Umbilical cord (tissue), 1 donor: ENCODE measurements at regions not wholly inside any gene's neighbourhood (a gene's known extent, or its start where the extent isn't known, plus 50 kb on each side); places are given as distances from the start of the nearest gene placed in this dataset.

Experiments
- DNase-seq: peaks from one replicate; pipeline ENCODE4 v3.0.0-alpha.2; 2015; ENCODE audit warnings: low spot score

DNA sequence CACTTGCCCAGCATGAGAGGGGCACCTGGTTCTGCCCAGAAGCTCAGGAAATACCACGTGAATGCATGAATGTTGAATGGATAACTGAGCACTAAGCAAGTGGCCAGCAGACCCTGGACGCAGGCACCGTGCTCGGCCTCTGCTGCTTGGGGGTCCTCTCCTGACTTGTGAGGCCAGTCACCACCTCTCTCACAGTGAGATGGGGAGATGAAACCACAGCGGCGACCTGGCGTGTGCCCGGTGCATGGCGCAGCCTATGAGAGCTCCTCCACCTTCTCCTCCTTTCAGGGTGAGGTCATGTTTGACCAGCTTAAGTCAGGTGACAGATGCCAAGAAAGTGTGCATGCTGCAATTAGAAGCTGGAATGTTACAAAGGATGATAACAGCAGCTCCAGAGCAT, 75.5 kb downstream of the HMX1 start:
- no peak for DNase-seq

DNA sequence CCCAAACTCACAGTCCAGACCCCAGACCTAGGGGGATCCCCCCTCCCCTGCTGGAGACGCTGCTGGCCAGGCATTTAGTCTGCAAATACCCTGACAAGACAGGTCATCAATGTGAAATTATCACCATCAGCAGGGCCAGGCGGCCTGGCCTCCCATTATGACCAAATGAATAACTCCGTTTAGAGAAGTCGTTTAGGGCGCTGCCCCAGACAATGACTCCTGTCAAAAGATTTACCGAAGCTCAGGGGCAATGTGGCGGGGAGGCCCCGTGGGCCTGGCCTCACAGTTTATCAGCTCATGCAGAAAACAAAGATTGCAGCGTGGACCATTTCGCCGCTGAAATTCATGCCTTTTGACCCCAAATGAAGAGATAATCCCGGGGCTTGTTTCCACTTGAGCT, 76.5 kb downstream of the HMX1 start:
- no peak for DNase-seq

DNA sequence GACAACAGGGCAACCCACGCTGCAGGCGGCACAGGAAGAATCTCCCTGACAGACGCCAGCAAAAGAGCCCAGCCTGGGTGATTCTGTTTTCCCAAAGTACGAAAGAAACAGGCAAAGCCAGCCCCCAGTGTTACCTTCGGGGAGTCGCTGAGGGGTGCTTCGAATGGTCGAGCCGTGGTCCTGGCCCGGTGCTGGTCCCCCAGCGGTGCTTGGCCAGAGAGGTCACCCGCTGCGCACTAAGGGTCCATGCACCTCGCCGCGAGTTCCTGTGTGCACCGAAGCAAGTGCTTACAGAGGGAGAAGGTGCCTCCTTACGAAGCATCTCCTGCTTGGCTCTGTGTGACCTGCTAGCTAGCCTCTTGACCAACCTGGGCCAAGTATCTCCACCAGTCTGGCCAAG, 77.1 kb downstream of the HMX1 start:
- DNase-seq, result no peak

DNA sequence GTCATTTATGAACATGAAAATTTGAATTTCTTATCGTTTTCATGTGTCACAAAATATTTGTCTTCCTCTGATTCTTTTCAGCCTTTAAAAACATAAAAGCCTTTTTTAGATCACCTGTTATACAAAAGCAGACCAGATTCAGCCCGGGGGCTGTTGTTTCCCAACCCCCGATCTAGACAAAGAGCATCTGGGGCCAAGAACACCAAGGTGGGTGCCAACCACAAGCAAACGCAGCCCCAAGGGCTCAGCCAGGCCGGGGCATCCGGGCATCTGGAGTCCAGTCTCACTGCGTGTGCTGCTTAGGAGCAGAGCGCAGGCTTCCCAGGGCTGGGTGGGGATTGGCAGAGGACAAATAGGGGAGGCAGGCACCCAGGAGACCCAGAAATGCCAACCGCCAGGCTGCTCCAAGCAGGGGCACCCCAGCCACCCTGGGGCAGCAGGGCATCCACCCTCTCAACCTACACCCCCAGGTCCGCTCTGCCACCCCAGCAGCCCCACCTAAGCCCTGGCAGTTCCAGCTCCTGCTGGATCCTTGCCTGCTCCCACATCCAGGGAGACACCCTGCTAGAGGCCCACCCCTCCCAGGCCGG, 78.0 kb downstream of the HMX1 start:
- DNase-seq, result no peak

DNA sequence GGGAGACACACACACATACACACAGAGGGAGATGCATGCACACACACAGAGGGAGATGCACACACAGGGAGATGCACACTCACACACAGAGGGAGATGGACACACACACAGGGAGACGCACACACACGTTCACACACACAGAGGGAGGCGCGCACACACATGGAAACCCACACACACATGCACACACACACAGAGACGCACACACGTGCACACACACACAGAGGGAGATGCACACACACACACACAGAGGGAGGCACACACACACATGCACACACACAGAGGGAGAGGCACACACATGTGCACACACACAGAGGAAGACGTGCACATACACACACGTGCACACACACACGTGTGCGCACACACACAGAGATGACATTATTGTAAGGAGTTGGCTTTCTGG, 79.1 kb downstream of the HMX1 start:
- DNase-seq, result no peak

DNA sequence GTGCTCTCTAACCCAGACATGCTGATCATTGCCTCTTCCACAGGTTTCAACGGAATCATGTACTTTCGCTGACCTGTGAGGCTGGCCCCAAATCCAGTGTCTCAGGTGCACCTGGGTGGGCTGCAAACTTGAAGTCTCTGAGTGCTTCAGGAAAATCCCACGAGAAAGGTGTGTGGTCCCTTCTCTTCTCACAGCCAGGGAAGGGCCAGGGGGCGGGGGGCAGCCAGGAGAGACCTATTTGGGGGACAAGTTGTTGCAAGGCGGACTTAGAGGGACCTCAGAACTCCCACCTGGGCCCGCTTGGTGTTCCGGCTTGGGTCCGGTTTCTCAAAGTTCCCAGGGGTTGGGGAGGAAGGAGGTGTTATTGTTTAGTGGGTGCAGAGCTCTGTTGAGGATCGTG, 80.0 kb downstream of the HMX1 start:
- no peak for DNase-seq

DNA sequence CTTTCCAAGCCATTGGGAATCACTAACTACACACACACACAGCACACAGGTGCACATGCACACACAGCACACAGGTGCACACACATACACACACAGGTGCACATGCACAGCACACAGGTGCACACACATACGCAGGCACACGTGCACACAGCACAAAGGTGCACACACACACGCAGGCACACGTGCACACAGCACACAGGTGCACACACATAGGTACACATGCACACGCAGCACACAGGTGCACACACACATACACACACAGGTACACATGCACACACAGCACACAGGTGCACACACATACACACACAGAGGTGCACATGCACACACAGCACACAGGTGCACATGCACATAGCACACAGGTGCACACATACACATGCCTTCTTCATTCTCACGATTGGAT, 80.9 kb downstream of the HMX1 start:
- DNase-seq, result no peak

DNA sequence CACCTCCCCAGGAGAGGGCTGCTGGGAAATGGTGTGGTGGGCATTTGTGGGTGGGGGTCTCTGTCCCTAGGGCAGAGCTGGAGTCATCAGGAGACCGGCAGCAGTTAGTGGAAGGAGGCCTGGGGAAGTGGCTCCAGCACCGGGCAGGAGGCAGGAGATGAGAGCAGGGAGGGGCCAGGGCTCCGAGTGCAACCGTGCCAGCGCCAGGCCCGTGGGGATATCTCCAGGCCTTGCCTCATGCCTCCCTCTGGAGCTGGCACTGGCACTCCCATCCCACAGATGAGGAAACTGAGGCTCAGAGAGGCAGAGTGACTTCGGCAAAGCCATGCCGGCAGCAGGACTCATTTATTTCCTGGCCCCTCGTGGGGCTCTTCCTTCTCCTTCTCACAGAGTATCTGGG, 83.5 kb downstream of the HMX1 start:
- no peak for DNase-seq

DNA sequence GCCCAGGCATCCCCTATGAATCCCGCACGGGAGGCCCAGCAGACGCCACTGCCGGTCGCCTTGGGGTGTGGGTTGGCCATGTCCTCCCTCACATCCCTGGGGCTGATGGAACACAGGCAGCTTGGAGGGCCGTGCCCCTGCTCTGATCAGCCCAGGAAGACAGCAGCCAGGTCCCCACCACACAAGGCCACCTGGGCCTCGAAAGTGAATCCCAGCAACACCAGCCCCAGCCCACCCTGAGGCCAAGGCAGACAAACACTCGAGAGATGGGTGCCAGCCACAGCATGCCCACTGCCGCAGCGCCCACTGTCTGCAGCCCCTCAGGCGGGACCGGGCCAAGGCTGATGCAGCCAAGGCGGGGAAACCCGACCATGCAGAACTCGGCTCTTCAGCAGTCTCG, 85.5 kb downstream of the HMX1 start:
- DNase-seq, result no peak

DNA sequence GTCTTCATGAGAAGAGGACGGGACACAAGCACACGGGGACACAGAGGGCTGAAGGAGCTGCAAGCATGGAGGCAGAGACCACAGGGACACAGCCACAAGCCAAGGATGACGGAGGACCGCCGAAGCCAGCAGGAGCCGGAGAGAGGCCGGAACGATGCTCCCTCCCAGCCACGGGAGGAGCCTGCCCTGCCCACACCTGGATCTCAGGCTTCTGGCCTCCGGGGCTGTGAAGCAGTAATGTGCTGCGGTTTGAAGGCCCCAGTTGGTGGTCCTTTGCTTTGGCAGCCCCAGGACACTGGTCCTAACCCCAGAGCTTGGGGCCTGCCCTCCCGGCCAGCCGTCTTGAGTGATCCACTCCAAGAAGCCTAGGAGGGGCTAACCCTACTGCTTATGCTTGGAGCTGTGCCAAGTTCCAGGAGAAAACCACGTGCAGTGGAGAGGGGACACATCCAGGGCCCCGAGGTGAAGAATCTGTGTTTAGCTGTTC, 85.9 kb downstream of the HMX1 start:
- no peak for DNase-seq

DNA sequence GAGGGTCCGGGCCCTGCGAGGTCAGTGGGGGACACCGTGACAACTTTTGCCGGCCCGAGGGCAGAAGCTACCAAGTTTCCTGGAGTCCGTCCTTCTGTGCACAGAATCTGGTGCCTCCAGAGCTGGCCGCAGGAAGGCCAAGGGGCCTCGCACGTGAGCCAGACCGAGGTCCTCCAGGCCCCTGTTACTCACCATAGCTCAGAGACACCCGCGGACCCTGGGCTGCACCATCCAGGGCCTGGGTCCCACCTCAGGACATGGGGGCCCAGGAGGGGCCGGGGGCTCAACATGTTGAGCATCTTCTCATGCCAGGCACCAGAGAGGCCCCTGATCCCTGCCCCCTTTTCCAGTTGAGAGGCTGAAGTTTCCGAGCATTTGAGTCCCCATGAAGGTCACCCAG, 87.9 kb downstream of the HMX1 start:
- DNase-seq, result no peak

DNA sequence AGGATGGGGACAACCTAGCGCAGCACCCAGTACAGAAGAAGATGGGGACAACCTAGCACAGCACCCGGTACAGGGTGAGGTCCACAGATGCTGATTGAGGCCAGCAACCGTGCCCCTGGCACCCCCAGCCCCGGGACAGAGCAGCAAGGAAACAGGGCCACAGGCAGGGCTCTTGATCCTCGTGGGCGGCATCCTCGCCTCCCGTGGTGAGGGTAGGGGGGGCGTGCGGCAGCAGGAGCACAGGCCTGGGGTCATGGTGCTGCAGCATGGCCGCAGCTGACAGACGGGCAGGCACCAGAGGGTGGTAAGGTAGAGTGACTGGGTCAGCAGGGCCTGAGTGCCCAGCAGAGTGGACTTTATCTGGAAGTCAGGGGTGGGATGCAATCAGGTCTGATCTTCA, 89.5 kb downstream of the HMX1 start:
- DNase-seq, result no peak

DNA sequence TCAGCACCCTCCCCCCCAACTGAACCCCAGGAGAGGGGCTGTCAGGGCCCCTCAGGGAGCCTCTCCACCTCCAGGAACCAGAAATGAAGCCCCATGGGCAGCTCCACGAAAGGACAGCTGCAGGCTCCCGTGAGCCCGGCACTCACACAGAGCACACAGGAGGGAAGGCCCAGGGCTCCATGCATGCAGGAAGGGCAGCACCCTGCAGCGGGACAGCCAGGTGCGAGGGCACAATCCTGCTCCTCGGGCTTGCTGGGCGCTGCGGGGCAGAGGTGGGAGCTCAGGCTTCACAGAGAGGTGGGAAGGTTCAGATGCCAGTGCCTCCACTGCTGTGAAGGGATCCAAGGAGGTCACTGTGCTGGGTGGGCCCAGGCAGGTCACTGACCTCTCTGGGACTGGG, 90.0 kb downstream of the HMX1 start:
- no peak for DNase-seq

DNA sequence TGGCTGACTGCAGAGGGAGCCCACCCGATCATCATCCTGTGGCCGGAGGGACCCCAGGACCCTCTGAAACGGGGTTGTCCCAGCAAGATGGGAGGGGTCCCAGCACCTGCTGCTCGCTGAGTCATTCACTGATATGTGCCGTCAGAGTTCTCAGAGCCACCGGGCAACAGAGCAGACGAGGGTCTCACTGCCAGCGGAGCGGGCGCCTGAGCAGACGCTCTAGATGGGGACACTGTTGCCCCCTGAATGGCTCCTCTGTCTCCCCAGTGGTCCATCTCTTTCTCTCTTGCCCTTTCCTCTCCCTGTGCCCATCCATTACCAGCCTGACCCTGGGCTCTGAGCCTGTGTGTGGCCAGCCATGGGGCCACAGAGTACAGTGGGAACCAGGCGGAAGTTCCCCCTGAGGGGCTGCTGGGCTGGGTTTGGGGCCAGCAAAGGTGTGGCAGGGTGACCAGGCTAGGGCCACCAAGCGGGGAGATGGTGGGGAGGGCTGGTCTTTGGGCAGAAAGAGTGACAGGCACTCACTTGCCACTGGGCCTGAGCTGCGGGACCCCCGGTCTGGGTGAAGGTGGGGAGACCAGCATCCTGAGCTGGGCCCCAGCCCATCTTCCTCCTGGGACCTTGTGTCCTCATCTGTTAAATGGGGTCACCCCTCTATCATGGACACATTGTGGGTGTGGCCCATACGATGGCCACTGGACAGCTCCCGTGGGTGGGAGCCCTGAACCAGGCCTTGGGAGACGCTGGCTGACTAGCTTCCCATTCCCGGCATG, 90.9 kb downstream of the HMX1 start:
- DNase-seq, result no peak

DNA sequence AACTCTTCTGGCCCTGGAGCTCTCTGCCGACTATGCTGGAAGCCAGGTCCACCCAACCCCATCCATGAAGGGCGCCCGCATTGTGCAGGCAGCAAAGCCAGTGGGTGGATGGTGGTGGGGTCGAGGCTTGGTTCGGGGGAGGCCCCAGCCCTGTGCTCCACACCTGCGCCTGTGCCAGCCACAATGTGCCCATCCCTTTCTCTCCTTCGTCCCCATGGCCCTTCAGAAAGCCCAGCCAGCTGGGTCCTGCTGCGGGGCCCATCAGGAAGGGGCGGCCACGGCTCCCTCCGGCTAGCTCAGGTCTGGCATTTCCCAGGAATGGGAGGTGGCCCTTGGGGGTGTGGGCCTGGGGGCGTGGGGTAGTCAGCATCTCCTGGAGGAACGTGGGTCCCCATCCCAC, 91.6 kb downstream of the HMX1 start:
- DNase-seq, result no peak

DNA sequence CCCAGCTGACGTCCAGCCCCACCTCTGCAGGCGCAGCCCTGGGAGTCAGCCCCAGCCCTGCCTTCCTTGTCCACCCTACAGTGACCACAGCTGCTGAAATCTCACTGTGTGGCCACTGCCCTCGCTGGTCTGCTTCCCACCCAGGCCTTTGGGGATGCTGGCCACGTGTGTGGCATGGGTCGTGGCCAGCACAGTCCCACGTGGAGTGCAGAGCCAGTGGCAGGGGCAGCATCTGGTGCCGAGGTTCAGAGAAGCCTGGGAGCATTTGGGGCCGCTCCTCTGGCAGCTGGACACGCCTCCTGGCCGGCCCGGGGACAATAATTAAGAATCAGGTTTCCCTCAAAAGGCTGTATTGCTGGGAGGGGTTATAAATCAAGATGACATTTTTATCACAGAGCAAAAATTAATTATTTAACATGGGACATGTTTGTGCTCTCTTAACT, 92.1 kb downstream of the HMX1 start:
- no peak for DNase-seq

DNA sequence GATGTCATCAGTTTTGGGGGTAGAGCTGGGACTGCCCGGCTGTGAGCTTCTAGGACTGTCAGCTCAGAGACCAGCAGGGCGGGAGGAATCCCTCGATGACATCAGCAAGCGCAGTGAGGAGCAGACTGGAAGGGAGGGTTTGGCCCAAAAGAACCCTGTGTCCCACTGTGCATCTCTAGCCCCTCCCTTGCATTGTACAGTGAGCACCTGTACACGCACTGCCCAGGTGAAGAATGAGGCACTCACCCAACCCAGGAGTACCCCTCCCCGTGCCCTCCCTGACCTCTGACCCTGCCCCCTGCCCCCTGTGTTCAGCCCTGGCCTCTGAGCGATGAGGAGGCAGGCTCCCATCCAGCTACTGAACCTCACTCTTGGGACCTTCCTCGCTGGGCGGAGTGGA, 92.9 kb downstream of the HMX1 start:
- no peak for DNase-seq

DNA sequence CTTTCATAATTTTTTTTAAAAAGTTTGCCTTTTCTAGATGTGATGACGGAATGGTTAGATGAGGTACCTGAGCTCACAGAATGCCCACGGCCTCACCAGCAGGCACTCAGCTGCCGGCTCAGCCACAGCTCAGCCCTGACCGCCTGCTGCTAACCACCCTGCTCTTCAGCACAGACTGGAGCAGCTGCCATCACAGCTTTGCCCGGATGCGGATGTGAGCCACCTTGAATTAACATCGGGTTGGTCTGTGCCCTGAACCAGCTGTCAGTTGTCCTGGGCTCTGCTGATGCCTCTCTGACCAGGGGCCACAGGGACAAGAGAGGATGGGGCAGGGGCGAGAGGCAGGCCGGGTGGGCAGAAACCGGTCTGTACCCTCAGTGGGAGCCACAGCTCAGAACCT, 93.3 kb downstream of the HMX1 start:
- no peak for DNase-seq

DNA sequence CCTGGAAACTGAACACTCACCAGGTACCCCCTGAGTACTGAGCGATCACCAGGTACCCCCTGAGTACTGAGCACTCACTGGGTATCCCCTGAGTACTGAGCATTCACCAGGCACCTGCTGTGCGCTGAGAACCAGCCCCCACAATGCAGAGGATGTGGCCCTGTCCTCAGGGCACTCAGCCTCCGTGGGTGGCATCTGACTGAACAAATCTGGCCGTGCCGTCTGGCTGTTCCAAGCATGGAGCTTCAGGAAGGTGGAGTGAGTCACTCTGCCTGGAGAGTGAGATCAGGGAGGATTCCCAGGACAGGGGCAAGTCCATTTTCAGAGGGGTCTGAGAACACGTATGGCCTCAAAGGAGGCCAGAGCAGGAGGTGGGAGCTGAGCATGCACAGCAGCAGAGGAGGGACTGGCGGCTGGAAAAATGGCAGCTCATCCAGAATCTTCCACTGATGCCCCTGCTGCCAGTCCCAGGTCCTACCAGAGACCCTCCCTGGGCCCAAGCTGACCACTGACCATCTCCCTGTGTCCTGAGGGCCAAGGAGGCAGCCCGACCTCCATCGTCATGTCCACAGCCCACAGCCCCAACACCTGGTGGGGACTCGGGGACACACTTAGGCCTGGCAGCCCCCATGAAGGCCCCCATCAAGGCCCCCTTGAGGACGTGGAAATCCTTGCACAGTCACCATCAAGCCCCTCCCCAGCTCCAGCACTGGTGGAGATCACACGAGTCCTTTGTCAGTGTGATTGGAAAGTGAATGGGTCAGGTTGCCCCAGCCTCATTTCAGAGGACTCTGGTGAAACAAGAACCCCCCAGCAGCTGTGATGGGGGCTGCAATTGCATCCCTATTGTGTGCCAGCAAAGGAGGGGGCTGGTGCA, 94.1 kb downstream of the HMX1 start:
- DNase-seq, result no peak

DNA sequence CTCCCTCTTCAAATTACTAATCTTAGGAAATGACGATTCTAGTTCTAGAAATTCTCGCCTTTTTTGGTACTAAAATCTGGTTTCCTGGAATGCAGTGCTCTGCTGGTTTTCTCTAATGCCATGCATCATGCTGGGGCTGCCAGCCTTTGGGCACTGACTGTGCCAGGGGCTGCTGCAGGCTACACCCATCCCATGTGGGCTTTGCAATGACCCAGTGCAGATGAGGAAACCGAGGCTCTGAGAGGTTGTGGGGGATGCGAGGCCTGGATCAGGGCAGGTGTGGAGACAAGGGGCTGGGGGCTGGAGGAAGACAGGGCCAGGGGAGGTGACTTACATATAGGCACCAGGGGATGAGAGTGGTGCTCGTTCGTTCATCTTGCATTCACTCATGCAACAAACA, 95.3 kb downstream of the HMX1 start:
- no peak for DNase-seq

DNA sequence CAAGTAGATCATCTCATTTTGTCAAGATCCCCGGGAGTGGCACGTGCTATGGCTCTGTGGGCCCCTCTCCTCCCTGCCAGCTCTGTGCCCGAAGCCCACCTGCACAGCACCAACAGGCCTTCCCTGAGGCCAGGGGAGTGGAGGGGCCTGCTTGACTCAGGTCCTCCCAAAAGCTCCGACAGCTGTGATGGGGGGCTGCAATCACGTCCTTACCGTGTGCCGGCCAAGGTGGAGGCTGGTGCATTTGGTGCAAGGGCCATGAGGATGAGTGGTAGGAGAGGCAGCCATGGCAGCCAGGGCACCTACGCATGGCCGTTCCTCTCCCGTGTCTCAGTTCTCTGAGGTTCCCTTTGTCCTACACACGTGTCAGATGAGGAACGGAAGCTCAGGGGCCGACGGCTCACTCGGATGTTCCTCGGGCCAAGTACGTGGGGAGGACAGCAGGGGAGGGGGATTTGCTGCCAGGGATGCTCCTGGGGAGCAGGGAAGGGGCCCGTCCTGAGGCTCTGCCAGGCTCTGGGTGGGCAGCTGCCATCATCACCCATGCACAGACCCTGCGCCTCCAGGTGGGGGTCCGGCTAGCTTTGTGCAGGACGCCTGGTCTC, 95.8 kb downstream of the HMX1 start:
- no peak for DNase-seq

DNA sequence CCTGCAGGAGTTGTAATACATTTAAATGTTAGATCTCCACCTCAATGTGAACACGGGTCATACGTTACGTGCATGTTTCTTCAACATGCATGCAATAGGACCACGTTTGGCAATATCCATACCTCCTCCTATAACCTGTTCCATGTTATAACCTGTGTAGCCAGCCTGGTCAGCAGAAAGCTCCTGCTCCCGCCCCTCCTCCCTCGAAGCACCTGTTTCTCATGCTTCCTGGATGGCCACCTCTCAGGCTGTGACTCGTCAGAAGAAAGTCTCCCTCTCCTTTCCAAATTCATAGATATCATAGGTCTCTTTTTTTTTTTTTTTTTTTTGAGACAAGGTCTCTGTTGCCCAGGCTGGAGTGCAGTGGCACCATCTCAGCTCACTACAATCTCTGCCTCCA, 96.5 kb downstream of the HMX1 start:
- DNase-seq, result no peak
